CD4-positive, alpha-beta T cell (primary cell): ENCODE measurements at regions not wholly inside any gene's neighbourhood (a gene's known extent, or its start where the extent isn't known, plus 50 kb on each side); places are given as distances from the start of the nearest gene placed in this dataset.

ENCODE experiments used
- ATAC-seq: fragments of 200-7000 bp; cut with Tn5 transposase; one replicate; pipeline ENCODE4 v1.10.0; 2022; ENCODE audit warnings: mild to moderate bottlenecking; ENCODE audit not compliant: poor library complexity
- CTCF ChIA-PET: fragments of 350-600 bp; sonication (Branson Sonifier 250); formaldehyde crosslinking; loops from one replicate; lab custom pipeline; 2021; ENCODE audit warnings: antibody characterized with exemption, inconsistent platforms; lab: Charles Lee
- POLR2A ChIA-PET: fragments of 350-600 bp; sonication (Branson Sonifier 250); formaldehyde crosslinking; loops from one replicate; lab custom pipeline; 2021; ENCODE audit warnings: antibody characterized with exemption, inconsistent platforms; lab: Charles Lee
- DNase-seq, 14 experiments: peaks; one replicate each; pipeline ENCODE4 v3.0.0-alpha.2; 2013 to 2020; ENCODE audit warnings: mixed read lengths in 2 of 14
- H3K27ac ChIP-seq, 2 donors: one replicate each; pipeline versions ENCODE4 v1.5.1 to v1.7.0; 2013; ENCODE audit warnings: low read length in 2 of 2, low read depth in 1 of 2, mild to moderate bottlenecking in 1 of 2
- H3K27me3 ChIP-seq, 2 experiments: 1 replicate in 1 of 2; 2 replicates in 1 of 2; pipeline versions ENCODE4 v1.6.1 to v1.7.0; 2013; ENCODE audit warnings: low read length in 2 of 2, control low read depth in 1 of 2, mild to moderate bottlenecking in 1 of 2, moderate library complexity in 1 of 2; ENCODE audit not compliant: insufficient read depth in 2 of 2, control insufficient read depth in 1 of 2
- H3K36me3 ChIP-seq: one replicate; pipeline ENCODE4 v1.6.1; 2013; ENCODE audit warnings: low read length, control low read depth; ENCODE audit not compliant: insufficient read depth
- H3K4me1 ChIP-seq: one replicate; pipeline ENCODE4 v1.6.1; 2013; ENCODE audit warnings: low read length, control low read depth; ENCODE audit not compliant: insufficient read depth
- H3K4me3 ChIP-seq: one replicate; pipeline ENCODE4 v1.5.1; 2013; ENCODE audit warnings: mild to moderate bottlenecking, low read length, moderate library complexity
- H3K9me3 ChIP-seq, 2 experiments: 1 replicate in 1 of 2; 2 replicates in 1 of 2; pipeline versions ENCODE4 v1.6.1 to v1.7.0; 2013; ENCODE audit warnings: low read length in 2 of 2, mild to moderate bottlenecking in 2 of 2, control low read depth in 1 of 2, moderate library complexity in 1 of 2; ENCODE audit not compliant: control insufficient read depth in 1 of 2, insufficient read depth in 1 of 2
- H3K27ac Mint-ChIP-seq: one replicate; pipeline ENCODE4 v1.8.0; 2020; ENCODE audit warnings: mixed read lengths
- H3K27me3 Mint-ChIP-seq: one replicate; pipeline ENCODE4 v1.8.0; 2021; ENCODE audit warnings: mixed read lengths
- H3K36me3 Mint-ChIP-seq: one replicate; pipeline ENCODE4 v1.8.0; 2021; ENCODE audit warnings: low read depth, mixed read lengths
- H3K4me1 Mint-ChIP-seq: one replicate; pipeline ENCODE4 v1.8.0; 2021; ENCODE audit warnings: low read depth, mixed read lengths
- H3K4me3 Mint-ChIP-seq: one replicate; pipeline ENCODE4 v1.8.0; 2020; ENCODE audit warnings: mild to moderate bottlenecking, mixed read lengths
- H3K9me3 Mint-ChIP-seq: one replicate; pipeline ENCODE4 v1.8.0; 2020; ENCODE audit warnings: mixed read lengths
- CTCF ChIP-seq: fragments of 200-600 bp; IDR thresholded peaks from one replicate; pipeline ENCODE4 v1.8.0; 2022; ENCODE audit warnings: antibody characterized with exemption, mild to moderate bottlenecking
- intact Hi-C, 2 experiments: fragments of 100-400 bp; cut with DNase I in 1 of 2; cut with micrococcal nuclease in 1 of 2; formaldehyde crosslinking; loops; one replicate each; pipeline versions ENCODE4 v1.15.1 to v1.9.0; 2023 to 2025; cut with DNase I, micrococcal nuclease

DNA sequence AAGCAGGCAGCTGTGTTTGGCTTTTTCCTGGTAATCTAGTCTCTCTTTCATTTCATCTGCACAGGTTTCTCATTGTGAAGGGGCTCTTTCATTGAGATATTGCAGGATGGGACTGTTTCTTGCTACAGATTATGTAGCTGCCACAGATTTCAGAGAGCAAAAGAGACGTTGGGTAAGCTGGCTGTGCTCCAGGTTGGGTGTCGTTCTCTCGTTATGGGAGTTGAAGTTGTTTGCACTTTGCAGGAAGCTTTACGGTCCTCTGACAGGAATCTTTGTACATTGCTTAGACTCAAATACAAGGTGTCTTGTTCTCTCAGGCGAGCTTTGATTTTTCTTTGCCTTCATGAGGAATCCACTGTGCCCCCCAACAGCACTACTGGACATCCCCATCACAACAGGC, 72.4 kb downstream of the RBMY1D start:
- ATAC-seq: no peak
- intact Hi-C loops: no loop called here

GRCh38 chrY:21827593-21827992, 66.7 kb downstream of the RBMY1D start:
- H3K36me3 Mint-ChIP-seq: no peaks in the 10 kb centered on the region
- no peak overlapping the region for H3K27ac Mint-ChIP-seq
- Histone ChIP-seq H3K4me3 (no peak overlapping the region), H3K4me1 (no peaks in the 10 kb centered on the region), H3K9me3 (no peaks in the 10 kb centered on the region), H3K27ac (no peak overlapping the region), H3K27me3 (no peaks in the 10 kb centered on the region), H3K36me3 (no peaks in the 10 kb centered on the region)
- H3K4me1 Mint-ChIP-seq: no peaks in the 10 kb centered on the region
- DNase-seq: no peak
- H3K9me3 Mint-ChIP-seq: no peaks in the 10 kb centered on the region
- ATAC-seq: no peak
- ChIA-PET POLR2A (no interaction called here), CTCF (no interaction called here)
- H3K27me3 Mint-ChIP-seq: no peaks in the 10 kb centered on the region
- no peak for TF ChIP-seq CTCF
- intact Hi-C loops: no loop called here
- H3K4me3 Mint-ChIP-seq: no peak overlapping the region

More for the DNA sequence above, 72.4 kb downstream of the RBMY1D start:
- Mint-ChIP-seq H3K27ac (no peak overlapping the region), H3K4me3 (no peak overlapping the region), H3K9me3 (no peaks in the 10 kb centered on the region), H3K27me3 (no peaks in the 10 kb centered on the region), H3K4me1 (no peaks in the 10 kb centered on the region), H3K36me3 (no peaks in the 10 kb centered on the region)
- H3K4me1 ChIP-seq: no peaks in the 10 kb centered on the region
- ChIA-PET POLR2A (no interaction called here), CTCF (no interaction called here)
- no peak overlapping the region for H3K4me3 ChIP-seq
- DNase-seq: no peak
- H3K9me3 ChIP-seq: no peaks in the 10 kb centered on the region
- no peaks in the 10 kb centered on the region for H3K27me3 ChIP-seq
- H3K27ac ChIP-seq: no peak overlapping the region
- TF ChIP-seq CTCF: no peak
- no peaks in the 10 kb centered on the region for H3K36me3 ChIP-seq
